ENCODE measurements at regions not wholly inside any gene's neighbourhood (a gene's known extent, or its start where the extent isn't known, plus 50 kb on each side); places are given as distances from the start of the nearest gene placed in this dataset.
A peak's percentile ranks its signal among the peaks of the same experiment; 100 is the strongest.

GRCh38 chr17:27224526-27225315 lies 69.2 kb upstream of the WSB1 start:
- no peak for DNase-seq (ENCODE audit: low spot score)
- no peak for TF ChIP-seq CTCF (IDR thresholded peaks at IDR 0.05; ENCODE audit: extremely low read depth, missing control alignments)

GRCh38 chr17:27226611-27227230 lies 67.2 kb upstream of the WSB1 start:
- no peak for TF ChIP-seq CTCF (IDR thresholded peaks at IDR 0.05; ENCODE audit: extremely low read depth, missing control alignments)
- no peak for DNase-seq (ENCODE audit: low spot score)

GRCh38 chr17:27230996-27231395 lies 62.9 kb upstream of the WSB1 start:
- DNase-seq (ENCODE audit: low spot score): no peak
- TF ChIP-seq CTCF (IDR thresholded peaks at IDR 0.05; ENCODE audit: extremely low read depth, missing control alignments): no peak

GRCh38 chr17:27232328-27232727 lies 61.6 kb upstream of the WSB1 start:
- no peak for TF ChIP-seq CTCF (IDR thresholded peaks at IDR 0.05; ENCODE audit: extremely low read depth, missing control alignments)
- DNase-seq (ENCODE audit: low spot score): no peak

GRCh38 chr17:27233059-27233458 lies 60.9 kb upstream of the WSB1 start:
- TF ChIP-seq CTCF (IDR thresholded peaks at IDR 0.05; ENCODE audit: extremely low read depth, missing control alignments): no peak

GRCh38 chr17:27233776-27234175 lies 60.1 kb upstream of the WSB1 start:
- no peak for DNase-seq (ENCODE audit: low spot score)
- no peak for TF ChIP-seq CTCF (IDR thresholded peaks at IDR 0.05; ENCODE audit: extremely low read depth, missing control alignments)

More at GRCh38 chr17:27233059-27233458, 60.9 kb upstream of the WSB1 start:
- DNase-seq (ENCODE audit: low spot score): no peak

GRCh38 chr17:27236717-27237315 lies 57.1 kb upstream of the WSB1 start:
- peak; percentile 40 for DNase-seq (ENCODE audit: low spot score)

More at GRCh38 chr17:27236717-27237315, 57.1 kb upstream of the WSB1 start:
- TF ChIP-seq CTCF (IDR thresholded peaks at IDR 0.05; ENCODE audit: extremely low read depth, missing control alignments): peak; percentile 76
